SK-N-DZ (cell line): ENCODE measurements at regions not wholly inside any gene's neighbourhood (a gene's known extent, or its start where the extent isn't known, plus 50 kb on each side); places are given as distances from the start of the nearest gene placed in this dataset.
"Not testable (repeated sequence)": the region's sequence is repeated elsewhere in the genome, so short reads cannot be mapped to it uniquely, and the experiment has no call there.

Experiments
- DNase-seq: peaks from one replicate; pipeline ENCODE4 v3.0.0-alpha.2; 2015; ENCODE audit warnings: low spot score

DNA sequence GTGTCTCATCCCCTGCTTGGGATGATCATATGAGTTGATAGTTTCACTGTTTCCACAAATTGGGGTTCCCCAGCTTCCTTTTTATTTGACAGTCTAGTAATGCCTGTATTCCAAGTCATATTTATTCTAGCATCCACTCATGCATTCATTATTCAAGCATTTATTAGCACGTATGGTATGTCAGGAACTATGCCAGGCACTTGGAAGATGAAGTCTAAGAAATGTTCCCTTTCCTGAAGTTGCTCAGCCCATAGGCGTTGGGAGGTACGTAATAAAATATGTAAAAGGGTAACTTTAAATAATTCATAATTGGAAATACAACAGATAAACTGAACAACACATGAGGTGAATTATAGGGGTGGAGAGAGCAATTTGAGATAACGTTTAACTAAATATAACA, 338.0 kb upstream of the MAF start:
- DNase-seq: no peak

GRCh38 chr16:79937671-79938070, 337.1 kb upstream of the MAF start:
- DNase-seq: not testable (repeated sequence)

GRCh38 chr16:79933603-79934002, 333.1 kb upstream of the MAF start:
- DNase-seq: no peak

DNA sequence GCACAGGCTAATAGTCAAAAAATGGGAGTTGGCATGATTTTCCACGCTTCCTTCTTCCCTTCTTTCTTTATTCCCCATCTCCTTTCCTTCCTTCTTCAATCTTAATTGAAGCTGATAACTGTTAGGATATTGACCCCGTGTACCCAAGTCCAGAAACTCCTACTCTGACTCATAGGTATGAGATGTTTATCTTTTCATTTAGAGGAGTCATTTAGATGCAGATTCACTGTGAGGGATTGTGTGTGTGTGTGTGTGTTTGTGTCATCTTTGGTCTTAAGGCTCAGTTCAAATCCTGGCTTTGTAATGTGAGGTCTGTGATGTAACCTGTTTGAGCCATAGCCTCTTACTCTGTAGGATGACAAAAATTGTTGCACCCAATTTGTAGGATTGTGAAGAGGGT, 332.0 kb upstream of the MAF start:
- DNase-seq: no peak

GRCh38 chr16:79931721-79932120, 331.2 kb upstream of the MAF start:
- no peak for DNase-seq

GRCh38 chr16:79929260-79929965, 328.9 kb upstream of the MAF start:
- DNase-seq: no peak

DNA sequence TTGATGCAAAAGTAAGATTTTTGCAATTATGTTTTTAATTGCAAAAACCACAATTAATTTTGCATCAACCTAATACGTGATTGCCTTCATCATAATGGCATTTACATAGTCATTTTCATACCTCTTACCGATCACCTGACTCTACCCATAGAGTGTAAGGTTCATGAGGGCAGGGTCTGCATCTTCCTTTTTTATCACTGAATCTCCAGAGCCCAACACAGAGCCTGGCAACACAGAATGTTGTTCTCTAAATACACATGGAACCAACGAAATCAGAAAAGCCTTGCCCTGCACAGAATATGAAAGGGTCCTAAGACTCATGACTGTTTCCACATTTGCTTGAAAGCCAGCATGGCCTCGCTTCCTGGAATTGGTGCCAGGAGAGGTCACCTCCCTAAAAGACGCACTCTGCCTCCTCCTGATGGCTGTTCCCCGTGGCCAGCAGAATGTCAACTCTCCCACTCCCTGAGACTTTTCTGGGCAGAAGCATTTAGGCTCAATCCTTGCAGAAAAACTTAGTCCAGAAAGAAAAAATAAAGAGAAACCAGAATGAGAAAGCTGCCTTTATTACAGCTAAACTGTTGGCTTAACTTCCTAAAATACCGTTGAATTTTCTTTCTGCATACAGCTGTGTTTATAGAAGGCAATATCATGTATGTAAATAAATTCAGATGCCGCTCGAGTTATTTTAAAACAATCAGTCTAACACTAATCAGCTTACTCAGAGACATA, 327.8 kb upstream of the MAF start:
- DNase-seq: no peak

- DNase-seq: no peak
Observed at GRCh38 chr16:79926451-79927205, 326.1 kb upstream of the MAF start.

- no peak for DNase-seq
Observed at GRCh38 chr16:79923431-79923830, 322.9 kb upstream of the MAF start.

- no peak for DNase-seq
Observed at GRCh38 chr16:79920685-79921084, 320.1 kb upstream of the MAF start.

DNA sequence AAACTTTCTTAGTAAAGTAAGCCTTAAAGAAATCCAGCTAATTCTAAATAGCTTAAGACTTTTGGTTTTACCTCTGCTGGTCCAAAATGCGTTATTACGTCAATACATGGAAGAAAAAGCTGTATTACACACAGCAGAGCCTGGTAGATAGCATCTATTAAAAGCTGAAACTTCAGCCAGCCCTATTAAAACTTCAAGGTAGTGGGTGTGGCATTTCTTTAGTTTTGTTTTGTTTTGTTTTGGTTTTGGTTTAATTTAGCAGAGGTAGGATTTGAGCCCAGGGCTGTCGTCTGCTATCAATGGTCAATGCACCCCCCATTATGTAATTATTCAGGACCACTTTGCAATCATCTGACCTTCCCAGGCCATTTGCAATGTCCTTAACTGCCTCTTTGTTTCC, 318.4 kb upstream of the MAF start:
- DNase-seq: no peak

GRCh38 chr16:79915761-79916160, 315.2 kb upstream of the MAF start:
- DNase-seq: no peak

- DNase-seq: no peak
Observed at GRCh38 chr16:79914961-79915720, 314.6 kb upstream of the MAF start.

DNA sequence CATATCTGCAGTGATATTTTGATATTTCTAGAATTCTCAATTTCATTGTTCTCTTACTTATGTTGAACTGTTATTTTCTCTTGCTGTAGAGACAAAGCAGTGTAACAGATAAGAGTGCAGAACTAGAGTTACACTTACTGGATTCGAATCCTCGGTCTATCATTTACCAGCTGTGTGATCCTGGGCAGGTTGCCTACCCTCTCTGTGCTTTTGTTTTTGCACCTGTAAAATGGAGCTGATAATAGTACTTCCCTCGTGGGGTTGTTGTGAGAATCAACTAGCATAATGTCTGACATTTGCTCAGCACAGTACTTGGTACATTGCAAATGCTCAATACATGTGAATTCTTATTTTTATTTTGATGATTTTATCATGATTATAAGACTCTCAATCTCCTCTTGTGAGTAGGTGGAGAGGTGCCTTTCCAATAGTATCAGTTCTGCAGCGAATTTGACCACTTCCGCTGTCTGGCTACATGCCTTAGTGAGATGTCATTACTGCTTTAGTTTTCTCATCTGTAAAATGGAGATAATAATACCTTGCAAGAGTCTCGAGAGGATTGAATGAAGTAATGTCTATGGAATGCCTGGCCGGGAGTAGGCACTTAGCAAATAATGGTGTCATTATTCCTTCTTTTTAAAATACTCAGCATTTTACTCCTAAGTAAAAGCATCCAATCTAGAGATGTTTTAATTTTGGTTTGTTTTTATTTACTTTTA, 312.2 kb upstream of the MAF start:
- DNase-seq: no peak

- DNase-seq: no peak
Observed at GRCh38 chr16:79911660-79912059, 311.1 kb upstream of the MAF start.

DNA sequence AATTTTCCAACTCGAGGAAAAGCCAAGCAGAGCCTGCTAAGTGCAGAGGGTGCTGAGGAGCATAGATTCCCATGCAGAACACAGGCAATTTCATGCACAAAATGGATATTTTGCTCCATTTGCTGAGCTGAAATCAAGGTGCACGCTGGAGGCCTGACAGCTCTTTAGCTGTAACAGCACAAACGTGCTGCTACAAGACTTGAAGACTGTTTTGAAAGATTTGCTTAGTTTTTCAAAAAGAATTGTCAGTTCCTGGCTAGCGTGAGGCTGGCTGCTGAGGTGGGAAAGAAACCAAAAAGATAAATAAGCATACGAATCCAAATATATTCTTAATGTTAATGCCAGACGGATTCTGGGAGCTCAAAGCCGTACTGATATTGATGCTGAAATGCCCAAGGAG, 309.0 kb upstream of the MAF start:
- no peak for DNase-seq

- DNase-seq: no peak
Observed at GRCh38 chr16:79903471-79903870, 302.9 kb upstream of the MAF start.

DNA sequence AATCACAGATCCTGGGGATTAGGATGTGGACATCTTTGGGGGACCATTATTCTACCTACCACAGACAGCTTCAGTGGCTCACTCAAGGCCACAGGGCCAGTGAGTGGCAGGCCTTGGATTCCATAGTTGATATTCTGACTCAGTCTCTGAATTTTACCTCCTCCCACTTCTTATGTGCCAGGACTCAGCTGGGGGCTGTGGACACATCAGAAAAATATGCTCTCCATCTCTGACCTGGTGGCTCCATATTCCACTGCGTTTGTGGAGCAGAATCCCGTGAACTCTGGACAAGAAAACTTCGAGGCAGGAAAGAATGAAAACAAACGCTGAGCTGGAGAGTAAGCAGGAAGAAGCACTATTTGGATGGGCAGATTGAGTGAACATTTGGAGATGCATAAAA, 301.8 kb upstream of the MAF start:
- no peak for DNase-seq

DNA sequence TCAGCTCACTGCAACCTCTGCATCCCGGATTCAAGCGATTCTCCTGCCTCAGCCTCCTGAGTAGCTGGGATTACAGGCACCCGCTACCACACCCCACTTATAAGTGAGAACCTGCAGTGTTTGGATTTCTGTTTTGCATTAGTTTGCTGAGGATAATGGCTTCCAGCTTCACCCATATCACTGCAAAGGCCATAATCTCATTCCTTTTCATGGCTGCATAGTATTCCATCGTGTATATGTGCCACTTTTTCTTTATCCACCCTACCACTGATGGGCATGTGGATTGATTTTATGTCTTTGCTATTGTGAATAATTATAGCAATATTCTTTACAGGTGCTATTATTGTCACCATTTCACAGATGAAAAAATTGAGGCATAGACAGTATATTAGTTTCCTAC, 301.0 kb upstream of the MAF start:
- no peak for DNase-seq

DNA sequence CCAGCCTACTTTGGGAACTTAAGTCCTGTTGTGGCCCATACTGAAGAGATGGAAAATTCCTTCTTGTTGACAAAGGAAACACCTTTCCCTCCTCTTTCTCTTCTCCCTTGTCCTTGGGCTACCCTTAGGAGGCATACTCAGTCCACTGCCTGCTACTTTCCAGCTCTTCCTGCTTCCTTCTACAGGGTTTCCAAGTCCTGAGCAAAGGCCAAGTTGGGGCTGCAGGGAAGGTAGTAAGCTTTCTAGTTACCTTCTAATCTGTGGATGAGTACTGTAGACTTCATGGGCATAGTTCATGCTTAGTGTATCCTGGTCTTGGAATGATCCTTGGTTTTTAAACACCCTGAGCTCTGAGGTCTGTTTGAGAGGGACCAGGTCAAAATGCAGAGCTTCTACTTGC, 299.2 kb upstream of the MAF start:
- no peak for DNase-seq

- DNase-seq: no peak
Observed at GRCh38 chr16:79899316-79899715, 298.8 kb upstream of the MAF start.
